ENCODE measurements at regions not wholly inside any gene's neighbourhood (a gene's known extent, or its start where the extent isn't known, plus 50 kb on each side); places are given as distances from the start of the nearest gene placed in this dataset.

- Mint-ChIP-seq H3K4me1 (ENCODE audit: low read depth) (peaks cover 25% of the 10 kb centered on the region), H3K27me3 (no peaks in the 10 kb centered on the region), H3K27ac (no peak overlapping the region), H3K36me3 (ENCODE audit: low read depth) (no peaks in the 10 kb centered on the region), H3K9me3 (no peaks in the 10 kb centered on the region), H3K4me3 (no peak overlapping the region)
- intact Hi-C loops (cut with micrococcal nuclease) = no loop called here
Observed at GRCh38 chr4:100823993-100824323, 306.1 kb upstream of the EMCN start.

GRCh38 chr4:100823066-100823992 lies 305.5 kb upstream of the EMCN start:
- H3K27ac Mint-ChIP-seq = no peak overlapping the region
- H3K9me3 Mint-ChIP-seq = no peaks in the 10 kb centered on the region
- intact Hi-C loops (cut with micrococcal nuclease) = no loop called here
- H3K4me3 Mint-ChIP-seq = no peak overlapping the region
- no peaks in the 10 kb centered on the region for H3K36me3 Mint-ChIP-seq (ENCODE audit: low read depth)
- no peaks in the 10 kb centered on the region for H3K27me3 Mint-ChIP-seq
- peaks cover 19% of the 10 kb centered on the region for H3K4me1 Mint-ChIP-seq (ENCODE audit: low read depth)

DNA sequence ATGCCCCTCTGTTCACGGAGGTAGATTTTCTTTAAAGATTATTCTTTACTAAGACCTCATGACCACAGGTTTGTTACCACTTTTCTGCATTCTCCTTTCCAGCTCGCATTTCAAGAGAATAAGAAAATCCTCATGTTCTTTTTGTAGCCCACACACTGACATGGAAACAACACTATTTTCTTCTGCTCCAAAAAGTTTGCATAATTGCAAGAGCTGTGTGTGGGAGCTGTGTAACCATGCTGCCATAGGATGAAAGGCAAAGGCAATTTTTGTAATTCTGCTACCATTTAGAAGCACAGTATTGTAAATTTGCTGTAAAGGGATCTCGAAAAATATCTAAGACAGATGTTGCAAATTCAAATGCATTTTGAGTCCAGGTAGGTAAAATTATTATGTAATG lies 302.4 kb upstream of the EMCN start:
- H3K4me1 Mint-ChIP-seq (ENCODE audit: low read depth) = no peaks in the 10 kb centered on the region
- H3K27ac Mint-ChIP-seq = no peak overlapping the region
- H3K9me3 Mint-ChIP-seq = no peaks in the 10 kb centered on the region
- no peaks in the 10 kb centered on the region for H3K36me3 Mint-ChIP-seq (ENCODE audit: low read depth)
- intact Hi-C loops (cut with micrococcal nuclease) = no loop called here
- no peaks in the 10 kb centered on the region for H3K27me3 Mint-ChIP-seq
- no peak overlapping the region for H3K4me3 Mint-ChIP-seq

GRCh38 chr4:100819505-100819904 lies 301.7 kb upstream of the EMCN start:
- H3K36me3 Mint-ChIP-seq (ENCODE audit: low read depth) = no peaks in the 10 kb centered on the region
- no peak overlapping the region for H3K4me3 Mint-ChIP-seq
- no peaks in the 10 kb centered on the region for H3K9me3 Mint-ChIP-seq
- intact Hi-C loops (cut with micrococcal nuclease) = no loop called here
- H3K4me1 Mint-ChIP-seq (ENCODE audit: low read depth) = no peaks in the 10 kb centered on the region
- no peaks in the 10 kb centered on the region for H3K27me3 Mint-ChIP-seq
- H3K27ac Mint-ChIP-seq = no peak overlapping the region

DNA sequence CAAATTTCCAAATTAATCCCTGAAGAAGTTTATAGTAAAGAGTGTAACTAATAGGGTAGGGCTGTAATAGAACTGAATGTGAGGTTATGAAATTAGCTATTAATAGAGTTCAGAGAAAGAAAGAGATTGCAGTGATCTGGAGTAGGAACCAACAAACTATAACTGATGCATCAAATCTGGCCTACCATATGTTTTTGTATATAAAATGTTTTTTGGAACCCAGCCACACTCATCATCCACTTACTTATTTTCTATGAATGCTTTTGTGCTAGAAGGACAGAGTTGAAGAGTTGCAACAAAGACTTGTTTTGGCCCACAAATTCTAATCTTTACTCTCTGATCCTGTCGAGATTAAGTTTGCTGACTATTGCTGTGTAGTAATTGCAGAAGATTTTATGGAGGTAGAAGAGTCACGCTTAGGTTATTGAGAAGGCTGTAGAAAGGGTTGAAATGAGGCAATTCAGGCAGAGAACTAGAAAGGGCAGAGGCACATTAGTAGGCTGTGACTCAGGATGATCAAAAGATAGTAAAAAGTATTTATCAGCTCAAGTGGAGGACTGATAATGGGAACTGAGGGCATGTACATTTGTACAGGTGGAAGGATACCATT lies 298.7 kb upstream of the EMCN start:
- intact Hi-C loops (cut with micrococcal nuclease) = no loop called here
- Mint-ChIP-seq H3K36me3 (ENCODE audit: low read depth) (no peaks in the 10 kb centered on the region), H3K27me3 (no peaks in the 10 kb centered on the region), H3K4me1 (ENCODE audit: low read depth) (no peaks in the 10 kb centered on the region), H3K4me3 (no peak overlapping the region), H3K27ac (no peak overlapping the region), H3K9me3 (no peaks in the 10 kb centered on the region)

DNA sequence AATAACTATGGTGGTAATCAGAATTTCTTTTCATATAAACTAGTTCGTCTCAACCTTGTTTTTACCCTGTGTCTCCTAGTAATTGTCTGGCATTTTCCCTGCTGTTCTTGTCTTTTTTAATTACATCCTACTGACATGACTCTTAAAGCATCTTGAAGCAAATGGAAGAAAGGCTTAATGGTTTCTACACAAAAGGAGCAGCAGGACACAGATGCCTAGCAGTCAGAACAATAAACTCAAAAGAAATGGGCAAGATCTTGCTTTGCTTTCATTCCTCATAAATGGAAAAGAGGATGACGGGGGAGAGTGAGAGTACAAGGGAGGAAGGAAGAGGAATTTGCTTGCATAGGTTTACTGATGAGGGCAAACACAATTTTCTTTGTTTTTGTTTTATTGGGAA lies 293.2 kb upstream of the EMCN start:
- Mint-ChIP-seq H3K27me3 (no peaks in the 10 kb centered on the region), H3K4me3 (no peak overlapping the region), H3K9me3 (no peaks in the 10 kb centered on the region), H3K36me3 (ENCODE audit: low read depth) (no peaks in the 10 kb centered on the region), H3K4me1 (ENCODE audit: low read depth) (no peaks in the 10 kb centered on the region), H3K27ac (no peak overlapping the region)
- intact Hi-C loops (cut with micrococcal nuclease) = no loop called here

DNA sequence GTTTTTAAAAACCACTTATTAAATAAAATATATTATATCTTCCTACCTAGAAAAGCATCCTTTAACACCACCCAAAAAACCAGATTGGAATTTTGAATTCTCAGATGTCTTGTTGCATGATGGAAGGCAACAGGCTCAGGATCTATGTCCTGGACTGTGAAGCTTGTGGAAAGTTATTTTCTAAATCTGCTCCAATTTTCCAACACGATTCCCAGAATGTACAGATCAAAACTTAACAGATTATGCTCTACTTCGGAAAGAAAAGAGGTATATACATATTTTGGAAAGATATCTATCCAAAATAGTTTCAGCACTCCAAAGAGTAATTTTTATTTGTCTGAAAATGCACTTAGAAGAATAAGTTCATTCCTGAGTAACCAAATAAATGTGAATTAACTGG lies 291.7 kb upstream of the EMCN start:
- Mint-ChIP-seq H3K27ac (no peak overlapping the region), H3K4me1 (ENCODE audit: low read depth) (no peaks in the 10 kb centered on the region), H3K4me3 (no peak overlapping the region), H3K9me3 (no peaks in the 10 kb centered on the region), H3K36me3 (ENCODE audit: low read depth) (no peaks in the 10 kb centered on the region), H3K27me3 (no peaks in the 10 kb centered on the region)
- intact Hi-C loops (cut with micrococcal nuclease) = no loop called here

DNA sequence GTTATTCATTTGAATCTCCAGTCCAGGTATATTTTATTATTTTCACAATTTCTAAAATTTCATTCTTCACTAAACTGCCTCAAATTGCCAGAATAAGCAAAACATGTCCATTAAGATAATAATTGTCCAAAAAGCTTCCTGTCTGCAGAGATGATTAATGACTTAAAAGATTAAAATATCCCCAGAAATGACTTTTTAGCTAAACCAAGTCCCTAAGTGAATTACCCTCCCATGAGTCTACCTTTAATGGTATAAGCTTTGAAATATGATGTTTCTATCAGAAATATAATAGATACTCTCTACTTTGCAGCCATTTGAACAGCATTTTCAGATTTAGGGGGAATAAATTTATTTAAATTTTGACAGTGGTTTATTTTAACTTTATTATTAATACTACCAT lies 289.2 kb upstream of the EMCN start:
- Mint-ChIP-seq H3K4me3 (no peak overlapping the region), H3K27ac (no peak overlapping the region), H3K27me3 (no peaks in the 10 kb centered on the region), H3K9me3 (no peaks in the 10 kb centered on the region), H3K4me1 (ENCODE audit: low read depth) (no peaks in the 10 kb centered on the region), H3K36me3 (ENCODE audit: low read depth) (no peaks in the 10 kb centered on the region)
- intact Hi-C loops (cut with micrococcal nuclease) = no loop called here

- no peaks in the 10 kb centered on the region for H3K36me3 Mint-ChIP-seq (ENCODE audit: low read depth)
- H3K4me3 Mint-ChIP-seq = no peak overlapping the region
- no peaks in the 10 kb centered on the region for H3K9me3 Mint-ChIP-seq
- no peaks in the 10 kb centered on the region for H3K4me1 Mint-ChIP-seq (ENCODE audit: low read depth)
- intact Hi-C loops (cut with micrococcal nuclease) = no loop called here
- no peak overlapping the region for H3K27ac Mint-ChIP-seq
- no peaks in the 10 kb centered on the region for H3K27me3 Mint-ChIP-seq
Observed at GRCh38 chr4:100805538-100805937, 287.7 kb upstream of the EMCN start.

DNA sequence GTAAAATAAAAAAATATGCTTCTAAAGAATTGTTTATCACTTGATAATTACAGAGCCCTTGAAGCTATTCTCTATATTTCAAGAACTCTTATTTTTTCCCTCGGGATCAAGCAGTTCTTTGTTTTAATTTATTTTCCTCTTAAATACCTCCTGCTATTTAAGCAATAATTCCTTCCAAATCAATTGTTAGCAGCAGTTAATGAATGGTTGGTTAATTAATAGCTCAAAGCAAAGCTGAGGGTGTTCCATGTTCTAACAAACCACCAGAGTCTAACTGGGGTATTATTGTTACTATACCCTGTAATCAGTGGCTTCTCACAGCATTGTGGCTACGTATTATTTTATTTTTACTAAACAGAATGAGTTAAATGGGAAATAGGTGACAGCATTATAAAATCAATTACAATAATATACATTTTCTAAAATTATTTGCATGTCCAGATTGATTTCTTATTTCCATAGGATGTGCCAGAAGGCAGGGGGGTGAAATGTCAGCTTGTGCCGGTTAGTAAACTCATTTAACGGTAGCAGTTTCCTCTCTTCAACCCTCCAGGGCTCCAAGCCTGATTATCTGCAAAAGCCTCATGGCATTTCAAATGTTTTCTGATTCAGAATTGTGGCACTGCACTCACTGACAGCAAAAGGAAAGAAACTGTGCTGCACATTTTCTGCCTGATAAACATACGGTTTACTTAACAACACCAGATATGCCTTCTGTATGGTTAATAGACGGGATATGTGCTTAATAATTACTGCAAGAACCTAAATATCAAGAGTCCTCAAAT lies 286.9 kb upstream of the EMCN start:
- Mint-ChIP-seq H3K4me1 (ENCODE audit: low read depth) (no peaks in the 10 kb centered on the region), H3K9me3 (no peaks in the 10 kb centered on the region), H3K4me3 (no peak overlapping the region), H3K36me3 (ENCODE audit: low read depth) (no peaks in the 10 kb centered on the region), H3K27ac (no peak overlapping the region), H3K27me3 (no peaks in the 10 kb centered on the region)
- intact Hi-C loops (cut with micrococcal nuclease) = no loop called here

DNA sequence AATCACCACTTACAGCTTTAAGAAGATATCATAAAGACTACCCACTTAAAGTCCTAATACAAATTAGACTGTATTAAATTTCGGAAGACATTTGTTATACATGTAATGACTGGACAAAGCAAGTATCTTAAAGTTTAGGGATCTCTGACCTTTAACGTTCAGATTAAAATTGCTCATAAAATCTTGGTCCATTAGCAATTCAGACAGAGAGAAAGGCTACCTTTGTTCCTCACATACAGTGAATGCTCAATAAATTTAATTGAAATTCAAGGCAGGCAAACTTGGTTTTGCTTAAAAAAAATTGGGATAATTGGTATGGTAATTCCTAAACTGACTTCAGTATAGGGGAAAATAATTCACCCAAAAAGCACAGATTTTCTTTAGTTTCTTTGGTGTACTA lies 285.9 kb upstream of the EMCN start:
- Mint-ChIP-seq H3K27me3 (no peaks in the 10 kb centered on the region), H3K9me3 (no peaks in the 10 kb centered on the region), H3K27ac (no peak overlapping the region), H3K4me3 (no peak overlapping the region), H3K4me1 (ENCODE audit: low read depth) (no peaks in the 10 kb centered on the region), H3K36me3 (ENCODE audit: low read depth) (no peaks in the 10 kb centered on the region)
- intact Hi-C loops (cut with micrococcal nuclease) = no loop called here

DNA sequence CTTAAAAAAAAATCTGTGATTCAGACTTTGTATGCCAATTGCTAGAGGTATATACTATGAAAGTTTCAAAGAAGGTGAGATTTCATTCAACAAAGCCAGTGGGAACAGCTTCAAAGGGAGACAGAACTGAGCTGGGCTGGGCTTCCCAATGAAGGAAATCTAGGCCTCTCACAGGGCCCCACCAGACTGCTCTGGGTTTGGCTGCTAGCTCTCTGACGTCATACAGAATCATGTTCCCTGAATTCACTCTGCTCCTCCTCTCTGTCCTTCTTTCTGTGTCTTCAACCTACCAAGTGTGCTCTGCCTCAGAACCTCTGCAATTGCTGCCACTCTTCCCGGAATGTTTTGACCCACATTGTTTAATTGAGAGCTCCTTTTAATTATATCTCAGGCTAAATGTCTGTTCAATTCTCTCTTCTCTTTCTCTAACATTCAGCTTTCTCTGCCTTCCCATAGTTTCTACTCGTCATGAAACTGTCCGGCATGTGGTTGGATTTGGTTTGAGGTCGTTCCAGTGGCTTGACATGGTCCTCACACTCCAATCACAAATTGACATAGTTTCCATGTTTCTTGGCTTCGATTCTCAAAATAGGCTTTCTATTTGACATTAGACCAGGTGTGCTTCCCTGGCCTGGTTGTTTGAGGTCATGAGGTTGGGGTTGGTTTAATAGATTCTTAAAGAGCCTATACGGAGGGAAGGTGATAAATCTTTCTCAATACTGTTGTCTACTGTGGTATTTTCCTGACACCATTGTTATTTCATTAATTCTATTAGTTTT lies 282.1 kb upstream of the EMCN start:
- no peak overlapping the region for H3K27ac Mint-ChIP-seq
- no peaks in the 10 kb centered on the region for H3K36me3 Mint-ChIP-seq (ENCODE audit: low read depth)
- intact Hi-C loops (cut with micrococcal nuclease) = no loop called here
- no peaks in the 10 kb centered on the region for H3K9me3 Mint-ChIP-seq
- no peak overlapping the region for H3K4me3 Mint-ChIP-seq
- no peaks in the 10 kb centered on the region for H3K27me3 Mint-ChIP-seq
- H3K4me1 Mint-ChIP-seq (ENCODE audit: low read depth) = no peaks in the 10 kb centered on the region

DNA sequence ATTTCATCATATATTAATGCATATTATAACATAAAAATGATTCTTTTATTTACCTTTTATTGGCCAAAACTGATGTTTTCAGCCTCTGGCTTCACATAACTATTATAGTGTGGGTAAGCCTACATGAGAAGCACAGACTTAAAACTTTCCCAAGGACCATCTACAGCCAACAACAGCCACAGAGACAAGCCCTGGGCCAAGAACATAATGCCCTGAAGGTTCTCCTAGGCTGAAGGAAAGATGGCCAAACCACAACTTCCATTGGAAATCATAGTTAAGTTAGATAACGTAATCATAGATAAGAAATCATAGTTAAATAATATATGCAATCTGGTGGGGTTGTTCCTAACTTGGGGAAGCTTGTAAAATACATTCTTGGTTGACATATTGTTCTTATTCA lies 280.0 kb upstream of the EMCN start:
- no peaks in the 10 kb centered on the region for H3K9me3 Mint-ChIP-seq
- H3K36me3 Mint-ChIP-seq (ENCODE audit: low read depth) = no peaks in the 10 kb centered on the region
- no peaks in the 10 kb centered on the region for H3K4me1 Mint-ChIP-seq (ENCODE audit: low read depth)
- no peak overlapping the region for H3K4me3 Mint-ChIP-seq
- no peak overlapping the region for H3K27ac Mint-ChIP-seq
- no peaks in the 10 kb centered on the region for H3K27me3 Mint-ChIP-seq
- intact Hi-C loops (cut with micrococcal nuclease) = no loop called here

DNA sequence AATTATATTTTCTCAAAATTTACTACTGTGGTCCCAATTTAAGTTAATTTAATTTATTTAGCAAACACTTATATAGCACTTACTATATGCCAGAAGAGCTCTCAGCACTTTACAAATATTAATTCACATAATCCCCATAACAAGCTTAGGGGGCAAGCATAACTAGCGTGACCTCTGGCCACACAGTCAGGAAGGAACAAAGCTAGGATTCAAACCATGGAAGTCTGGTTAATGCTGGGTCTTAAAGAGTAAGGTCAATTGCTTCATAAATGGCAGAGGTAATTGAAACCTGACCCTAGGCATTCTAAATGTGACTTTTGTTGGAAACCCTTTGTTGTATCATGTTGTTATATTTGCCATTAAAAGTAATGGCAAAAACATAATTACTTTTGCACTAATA lies 279.5 kb upstream of the EMCN start:
- Mint-ChIP-seq H3K36me3 (ENCODE audit: low read depth) (no peaks in the 10 kb centered on the region), H3K27ac (no peak overlapping the region), H3K9me3 (no peaks in the 10 kb centered on the region), H3K4me1 (ENCODE audit: low read depth) (no peaks in the 10 kb centered on the region), H3K4me3 (no peak overlapping the region), H3K27me3 (no peaks in the 10 kb centered on the region)
- intact Hi-C loops (cut with micrococcal nuclease) = no loop called here
